GM23248 (cell line): ENCODE measurements at regions not wholly inside any gene's neighbourhood (a gene's known extent, or its start where the extent isn't known, plus 50 kb on each side); places are given as distances from the start of the nearest gene placed in this dataset.

ENCODE experiments used
- EZH2 ChIP-seq: fragments of 200-600 bp; sonication (generic); IDR thresholded peaks from 2 replicates; pipeline ENCODE4 v1.6.1; 2018; ENCODE audit warnings: antibody characterized with exemption, mild to moderate bottlenecking; ENCODE audit not compliant: insufficient read depth, poor library complexity, severe bottlenecking
- EZH2phosphoT487 ChIP-seq: fragments of 200-600 bp; sonication (generic); IDR thresholded peaks from 2 replicates; pipeline ENCODE4 v1.6.1; 2018; ENCODE audit warnings: antibody characterized with exemption, moderate library complexity, mild to moderate bottlenecking, low read depth; ENCODE audit not compliant: insufficient read depth

DNA sequence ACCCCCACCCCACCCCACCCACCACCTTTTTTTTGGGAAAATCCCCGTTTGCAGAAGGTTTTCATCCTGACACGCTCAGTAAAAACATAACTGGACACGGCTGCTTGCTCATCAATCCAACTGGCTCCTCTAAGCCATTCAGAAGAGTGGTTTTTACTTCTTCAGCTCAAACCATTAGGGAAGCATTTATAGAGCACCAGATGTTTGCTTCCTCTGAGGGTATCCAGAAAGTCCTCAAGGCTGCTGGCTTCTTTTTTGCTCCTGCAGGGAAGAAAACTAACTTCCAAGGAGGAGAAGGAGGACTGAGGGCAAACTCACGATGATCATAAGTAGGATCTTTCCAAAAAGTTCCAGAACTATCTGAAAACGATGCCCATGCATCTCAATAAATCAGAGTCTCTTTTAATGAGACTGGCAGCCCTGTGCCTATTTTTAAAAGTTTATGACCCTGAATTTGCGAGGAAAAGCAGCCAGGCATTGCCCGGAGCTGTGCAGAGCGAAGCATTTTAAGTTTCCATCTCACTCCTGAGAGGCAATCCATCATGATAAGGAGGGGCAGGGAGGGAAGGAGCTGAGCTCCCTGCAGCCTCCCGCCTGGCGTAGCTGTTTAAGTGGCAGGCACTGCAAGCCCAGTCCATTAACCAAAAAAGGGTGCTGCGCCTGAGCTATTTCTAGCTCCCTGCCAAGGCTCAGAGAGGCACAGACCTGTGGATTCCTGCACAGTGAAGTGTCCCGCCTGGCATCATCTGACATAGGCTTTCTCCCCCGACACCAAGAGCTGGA, 146.3 kb upstream of the FOXF1 start:
- no peak for TF ChIP-seq EZH2
- TF ChIP-seq EZH2phosphoT487 = no peak
